ENCODE measurements at regions not wholly inside any gene's neighbourhood (a gene's known extent, or its start where the extent isn't known, plus 50 kb on each side); places are given as distances from the start of the nearest gene placed in this dataset.

DNA sequence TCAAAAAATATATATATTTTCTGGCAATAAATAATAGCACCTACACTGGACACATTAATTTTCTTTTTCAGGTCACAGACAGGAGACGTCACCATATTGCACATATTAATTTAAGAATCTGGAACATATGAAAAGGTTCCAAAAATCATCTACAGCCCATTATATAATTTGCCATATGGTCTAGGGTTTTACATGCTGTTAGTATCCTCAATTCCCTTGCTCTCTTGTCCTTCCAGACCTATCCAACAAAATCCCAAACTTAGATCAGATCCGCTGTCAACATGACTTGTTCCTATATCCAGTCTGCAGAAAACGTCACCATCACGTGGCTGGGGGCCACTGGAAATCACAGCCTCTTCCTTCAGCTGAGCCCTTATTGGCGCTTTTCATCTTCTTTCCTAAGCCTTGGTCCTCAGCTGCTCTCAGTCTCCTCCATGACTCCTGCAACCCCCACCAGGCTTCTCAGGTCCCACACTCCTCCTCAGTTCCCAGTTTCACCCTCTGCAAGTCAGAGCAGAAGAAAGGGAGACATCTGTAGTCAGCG is 192.0 kb upstream of the GATB start:
- Histone ChIP-seq H3K27me3 (ENCODE audit: insufficient read depth, low read length, poor library complexity, severe bottlenecking) (no peaks in the 10 kb centered on the region), H3F3A (ENCODE audit: low read depth) (no peaks in the 10 kb centered on the region), H3K36me3 (ENCODE audit: insufficient read depth, low read length) (no peaks in the 10 kb centered on the region), H3K79me2 (ENCODE audit: insufficient read depth, low read length) (no peaks in the 10 kb centered on the region), H3K9ac (ENCODE audit: low read depth, low read length, poor library complexity, severe bottlenecking) (no peak overlapping the region), H3K4me3 (ENCODE audit: low read length, poor library complexity, severe bottlenecking) (no peak overlapping the region), H3K4me2 (ENCODE audit: low read depth, low read length, poor library complexity, severe bottlenecking) (no peak overlapping the region), H4K20me1 (ENCODE audit: insufficient read depth, low read length, poor library complexity, severe bottlenecking) (no peaks in the 10 kb centered on the region), H2AFZ (ENCODE audit: low read length) (no peak overlapping the region), H3K4me1 (ENCODE audit: insufficient read depth, low read length, poor library complexity, severe bottlenecking) (no peaks in the 10 kb centered on the region), H3K9me2 (replicated peaks; ENCODE audit: low read depth, low read length) (no peaks in the 10 kb centered on the region), H3K9me3 (ENCODE audit: insufficient read depth, low read depth, low read length) (peaks cover 2% of the 10 kb centered on the region; the same call in 1 of the 2 replicates)
- TF ChIP-seq EZH2phosphoT487 (IDR thresholded peaks at IDR 0.05; ENCODE audit: borderline replicate concordance) = no peak
- TF ChIP-seq, protein P1, sequence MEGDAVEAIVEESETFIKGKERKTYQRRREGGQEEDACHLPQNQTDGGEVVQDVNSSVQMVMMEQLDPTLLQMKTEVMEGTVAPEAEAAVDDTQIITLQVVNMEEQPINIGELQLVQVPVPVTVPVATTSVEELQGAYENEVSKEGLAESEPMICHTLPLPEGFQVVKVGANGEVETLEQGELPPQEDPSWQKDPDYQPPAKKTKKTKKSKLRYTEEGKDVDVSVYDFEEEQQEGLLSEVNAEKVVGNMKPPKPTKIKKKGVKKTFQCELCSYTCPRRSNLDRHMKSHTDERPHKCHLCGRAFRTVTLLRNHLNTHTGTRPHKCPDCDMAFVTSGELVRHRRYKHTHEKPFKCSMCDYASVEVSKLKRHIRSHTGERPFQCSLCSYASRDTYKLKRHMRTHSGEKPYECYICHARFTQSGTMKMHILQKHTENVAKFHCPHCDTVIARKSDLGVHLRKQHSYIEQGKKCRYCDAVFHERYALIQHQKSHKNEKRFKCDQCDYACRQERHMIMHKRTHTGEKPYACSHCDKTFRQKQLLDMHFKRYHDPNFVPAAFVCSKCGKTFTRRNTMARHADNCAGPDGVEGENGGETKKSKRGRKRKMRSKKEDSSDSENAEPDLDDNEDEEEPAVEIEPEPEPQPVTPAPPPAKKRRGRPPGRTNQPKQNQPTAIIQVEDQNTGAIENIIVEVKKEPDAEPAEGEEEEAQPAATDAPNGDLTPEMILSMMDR (conservative IDR thresholded peaks at IDR 0.05; ENCODE audit: low read length) = no peak

DNA sequence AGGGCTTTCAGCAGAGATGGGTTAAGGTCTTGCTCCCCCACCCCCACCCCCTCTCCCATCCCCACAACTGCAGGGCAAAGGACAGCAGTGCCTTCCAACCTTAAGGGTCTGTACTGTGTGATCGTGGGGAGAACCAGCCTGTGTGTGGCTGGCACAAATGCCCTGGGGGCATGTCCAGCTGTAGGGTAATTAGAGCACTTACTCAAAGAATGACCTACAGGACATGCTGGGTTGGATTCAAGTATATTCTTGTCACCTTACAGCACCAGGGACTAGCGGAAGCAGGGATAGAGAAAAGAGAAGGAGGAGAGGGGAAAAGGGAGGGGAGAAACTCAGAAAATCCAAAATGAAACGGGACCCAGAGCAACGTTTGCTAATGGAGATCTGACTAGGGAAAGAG is 191.3 kb upstream of the GATB start:
- Histone ChIP-seq H3K36me3 (ENCODE audit: insufficient read depth, low read length) (no peaks in the 10 kb centered on the region), H3K27me3 (ENCODE audit: insufficient read depth, low read length, poor library complexity, severe bottlenecking) (no peaks in the 10 kb centered on the region), H2AFZ (ENCODE audit: low read length) (no peak overlapping the region), H3K9me2 (replicated peaks; ENCODE audit: low read depth, low read length) (no peaks in the 10 kb centered on the region), H3K4me2 (ENCODE audit: low read depth, low read length, poor library complexity, severe bottlenecking) (no peak overlapping the region), H3K4me1 (ENCODE audit: insufficient read depth, low read length, poor library complexity, severe bottlenecking) (no peaks in the 10 kb centered on the region), H3F3A (ENCODE audit: low read depth) (no peaks in the 10 kb centered on the region), H3K4me3 (ENCODE audit: low read length, poor library complexity, severe bottlenecking) (no peak overlapping the region), H3K9me3 (ENCODE audit: insufficient read depth, low read depth, low read length) (peaks cover 8% of the 10 kb centered on the region; the same call in 1 of the 2 replicates), H3K9ac (ENCODE audit: low read depth, low read length, poor library complexity, severe bottlenecking) (no peak overlapping the region), H4K20me1 (ENCODE audit: insufficient read depth, low read length, poor library complexity, severe bottlenecking) (no peaks in the 10 kb centered on the region), H3K79me2 (ENCODE audit: insufficient read depth, low read length) (no peaks in the 10 kb centered on the region)
- TF ChIP-seq, protein P1 (conservative IDR thresholded peaks at IDR 0.05; ENCODE audit: low read length) = no peak
- TF ChIP-seq EZH2phosphoT487 (IDR thresholded peaks at IDR 0.05; ENCODE audit: borderline replicate concordance) = no peak

DNA sequence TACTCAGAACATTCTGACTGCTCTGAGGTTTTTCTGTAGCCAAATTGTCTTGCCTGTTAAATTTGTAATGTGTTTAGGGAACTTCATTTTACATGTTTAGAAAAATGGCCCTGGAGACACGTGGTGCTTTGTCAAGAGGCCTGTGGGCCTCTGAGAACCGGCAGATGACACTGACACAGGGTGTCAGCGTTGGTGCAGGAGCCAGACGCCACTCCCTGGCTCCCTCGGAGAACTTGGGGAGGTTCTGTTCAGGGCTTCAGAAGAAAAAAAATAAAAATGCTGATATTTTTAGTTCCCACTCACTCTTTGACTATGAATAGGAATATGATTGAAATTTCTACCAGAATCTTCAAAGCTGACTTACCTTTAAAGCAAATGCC is 190.9 kb upstream of the GATB start:
- H3K9ac ChIP-seq (ENCODE audit: low read depth, low read length, poor library complexity, severe bottlenecking) = no peak overlapping the region
- no peaks in the 10 kb centered on the region for H3K79me2 ChIP-seq (ENCODE audit: insufficient read depth, low read length)
- H3K9me2 ChIP-seq (replicated peaks; ENCODE audit: low read depth, low read length) = no peaks in the 10 kb centered on the region
- no peaks in the 10 kb centered on the region for H3F3A ChIP-seq (ENCODE audit: low read depth)
- peaks cover 13% of the 10 kb centered on the region; the same call in 1 of the 2 replicates for H3K9me3 ChIP-seq (ENCODE audit: insufficient read depth, low read depth, low read length)
- H4K20me1 ChIP-seq (ENCODE audit: insufficient read depth, low read length, poor library complexity, severe bottlenecking) = no peaks in the 10 kb centered on the region
- H3K36me3 ChIP-seq (ENCODE audit: insufficient read depth, low read length) = no peaks in the 10 kb centered on the region
- H3K4me2 ChIP-seq (ENCODE audit: low read depth, low read length, poor library complexity, severe bottlenecking) = no peak overlapping the region
- TF ChIP-seq, protein P1 (conservative IDR thresholded peaks at IDR 0.05; ENCODE audit: low read length) = no peak
- no peak for TF ChIP-seq EZH2phosphoT487 (IDR thresholded peaks at IDR 0.05; ENCODE audit: borderline replicate concordance)
- H3K4me3 ChIP-seq (ENCODE audit: low read length, poor library complexity, severe bottlenecking) = no peak overlapping the region
- no peaks in the 10 kb centered on the region for H3K4me1 ChIP-seq (ENCODE audit: insufficient read depth, low read length, poor library complexity, severe bottlenecking)
- no peaks in the 10 kb centered on the region for H3K27me3 ChIP-seq (ENCODE audit: insufficient read depth, low read length, poor library complexity, severe bottlenecking)
- H2AFZ ChIP-seq (ENCODE audit: low read length) = no peak overlapping the region

Data from Loucy (cell line).